H54 (cell line): ENCODE measurements at regions not wholly inside any gene's neighbourhood (a gene's known extent, or its start where the extent isn't known, plus 50 kb on each side); places are given as distances from the start of the nearest gene placed in this dataset.

ENCODE experiments used
- DNase-seq: peaks from one replicate; pipeline ENCODE4 v3.0.0; 2011; ENCODE audit warnings: low spot score, mixed read lengths; ENCODE audit not compliant: insufficient read length
- FAIRE-seq: peaks from 3 replicates; lab custom pipeline; 2011; peaks lifted over from hg19 to GRCh38; lab: Jason Lieb, UNC
- POLR2A ChIP-seq: IDR thresholded peaks from 2 replicates; pipeline ENCODE4 v1.6.1; 2011; ENCODE audit warnings: low read depth, mild to moderate bottlenecking, low read length

DNA sequence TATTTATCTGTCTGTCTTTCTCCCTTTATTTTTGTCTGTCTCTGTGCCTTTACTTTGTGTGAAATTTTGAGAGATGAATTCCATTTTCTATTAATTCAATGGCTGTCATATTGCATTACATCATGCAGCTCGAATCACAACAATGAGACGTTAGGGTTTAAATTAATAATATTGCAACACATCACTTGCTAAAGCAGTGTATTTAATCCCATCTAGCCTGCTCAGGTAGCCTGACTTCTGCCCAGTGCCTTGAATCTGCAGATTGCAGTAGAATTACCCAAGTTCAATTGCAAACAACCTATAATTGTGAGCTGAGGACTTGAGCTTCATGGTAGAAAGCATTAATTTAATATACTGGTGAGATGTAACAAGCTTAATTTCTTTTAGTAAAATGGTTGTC lies 235.7 kb upstream of the TSHZ2 start:
- FAIRE-seq (no peak), DNase-seq (no peak)
- TF ChIP-seq POLR2A = no peak

DNA sequence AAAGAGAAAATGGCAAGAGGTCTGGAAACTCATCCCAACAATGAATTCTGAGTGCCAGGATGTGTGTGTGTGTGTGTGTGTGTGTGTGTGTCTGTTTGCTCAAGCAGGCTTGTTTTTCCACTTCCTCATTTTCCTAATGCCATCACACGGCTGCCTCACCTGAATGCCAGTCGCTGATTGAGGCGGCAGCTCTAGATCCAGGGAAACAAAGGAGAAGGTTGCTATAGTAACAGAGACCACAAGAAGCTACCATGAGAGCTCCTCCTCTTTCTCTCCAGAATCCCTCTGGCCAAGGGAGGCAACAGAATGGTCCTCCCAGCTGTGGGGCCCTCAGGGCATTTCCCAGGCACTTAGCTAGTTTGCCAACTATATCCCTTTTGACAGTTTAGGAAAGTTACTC lies 241.1 kb upstream of the TSHZ2 start:
- DNase-seq (no peak), FAIRE-seq (no peak)
- no peak for TF ChIP-seq POLR2A

- FAIRE-seq (no peak), DNase-seq (no peak)
- TF ChIP-seq POLR2A = no peak
These were observed 244.3 kb upstream of the TSHZ2 start for GRCh38 chr20:52727740-52728456.

DNA sequence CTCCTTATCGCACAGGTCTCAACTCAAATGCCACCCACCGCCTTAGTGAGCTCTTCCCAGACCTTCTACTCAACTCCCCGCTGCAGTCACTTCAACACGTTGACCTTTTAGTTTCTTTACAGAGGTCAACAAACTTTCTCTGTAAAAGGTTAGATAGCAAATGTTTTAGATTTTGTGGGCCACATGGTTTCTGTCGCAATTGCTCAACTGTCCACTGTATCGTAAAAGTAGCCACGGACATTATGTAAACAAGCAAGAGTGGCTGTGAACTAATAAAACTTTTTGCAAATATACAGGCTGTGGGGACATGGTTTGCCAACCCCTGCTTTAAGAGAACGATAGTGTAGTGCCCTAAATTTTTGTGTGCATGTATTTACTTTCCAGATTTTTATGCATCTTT lies 247.6 kb upstream of the TSHZ2 start:
- DNase-seq = no peak
- no peak for FAIRE-seq
- no peak for TF ChIP-seq POLR2A

DNA sequence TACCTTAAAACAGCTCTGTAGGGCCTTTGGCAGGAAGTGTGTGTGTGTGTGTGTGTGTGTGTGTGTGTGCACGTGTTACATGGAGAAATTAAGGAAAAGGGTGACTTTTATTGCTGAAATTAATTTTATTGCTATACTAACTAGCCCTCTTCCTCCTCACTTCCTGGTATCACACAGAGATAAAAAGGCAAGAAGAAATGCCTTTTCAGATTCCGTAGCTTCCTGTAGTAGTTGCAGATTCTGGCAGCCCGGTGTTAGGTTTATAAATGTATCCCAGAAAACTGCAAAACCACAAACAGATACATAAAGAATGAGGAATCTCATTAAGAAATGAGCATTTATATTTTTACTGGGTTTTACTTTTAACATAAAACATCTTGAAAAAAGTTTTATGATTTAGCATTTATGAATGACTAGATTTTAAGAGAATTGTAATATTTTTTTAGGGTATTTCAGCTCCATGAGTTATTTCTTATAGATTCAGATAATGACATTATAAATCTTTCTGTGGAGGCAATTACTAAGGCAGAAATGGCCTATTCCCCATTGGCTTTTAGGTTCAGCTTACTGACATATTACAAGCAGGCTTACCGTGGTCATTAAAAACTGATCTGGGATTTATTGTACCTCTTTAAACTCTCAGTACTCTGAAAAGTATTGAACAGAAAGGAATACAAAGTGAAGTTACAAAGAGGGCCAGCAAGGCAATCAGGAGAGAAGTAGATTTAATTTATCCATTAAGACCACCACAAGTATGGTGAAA lies 249.1 kb upstream of the TSHZ2 start:
- DNase-seq (no peak), FAIRE-seq (no peak)
- no peak for TF ChIP-seq POLR2A

- no peak for FAIRE-seq
These were observed 264.0 kb upstream of the TSHZ2 start for GRCh38 chr20:52708137-52708536.

DNA sequence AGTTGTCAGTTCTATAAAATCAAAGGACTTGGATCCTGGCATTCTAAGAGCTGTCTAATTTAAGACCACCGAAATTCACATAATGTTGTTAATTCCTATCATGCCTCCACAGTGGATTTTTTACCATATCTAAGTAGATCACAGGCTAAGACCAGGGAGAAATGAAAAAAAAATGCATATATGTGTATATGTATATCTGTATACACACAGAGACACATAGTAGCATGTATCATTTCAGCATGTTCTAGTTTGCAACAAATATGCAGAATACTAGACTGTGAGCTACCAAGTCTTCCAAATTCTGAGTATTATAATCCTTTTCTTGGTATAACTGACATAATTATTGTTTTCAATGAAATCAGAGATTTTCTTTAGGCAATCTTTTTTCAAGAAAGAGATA lies 267.6 kb upstream of the TSHZ2 start:
- TF ChIP-seq POLR2A = no peak
- DNase-seq (no peak), FAIRE-seq (no peak)

More at GRCh38 chr20:52708137-52708536, 264.0 kb upstream of the TSHZ2 start:
- no peak for TF ChIP-seq POLR2A
- DNase-seq = no peak

DNA sequence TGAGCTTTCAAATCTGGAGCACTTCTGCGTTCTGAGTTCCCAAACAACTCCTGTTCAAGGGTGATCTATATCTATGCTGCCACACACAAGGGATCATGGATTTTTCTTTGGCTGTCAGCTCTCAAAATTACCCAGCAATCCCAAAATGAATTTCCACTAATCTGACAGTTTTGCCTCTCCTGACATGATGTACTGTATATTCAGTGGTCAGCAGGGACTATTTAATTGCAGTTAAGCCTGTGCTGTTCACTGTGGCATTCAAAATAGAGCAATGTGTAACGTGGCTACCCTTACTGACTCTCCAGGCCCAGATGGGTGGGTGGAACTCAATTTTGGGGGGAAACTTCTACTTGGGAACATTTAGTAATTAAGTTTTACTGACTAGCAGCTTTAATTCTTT lies 283.8 kb upstream of the TSHZ2 start:
- TF ChIP-seq POLR2A = no peak
- FAIRE-seq = no peak
- no peak for DNase-seq

- no peak for DNase-seq
- no peak for FAIRE-seq
- TF ChIP-seq POLR2A = no peak
These were observed 287.3 kb upstream of the TSHZ2 start for GRCh38 chr20:52684905-52685304.

DNA sequence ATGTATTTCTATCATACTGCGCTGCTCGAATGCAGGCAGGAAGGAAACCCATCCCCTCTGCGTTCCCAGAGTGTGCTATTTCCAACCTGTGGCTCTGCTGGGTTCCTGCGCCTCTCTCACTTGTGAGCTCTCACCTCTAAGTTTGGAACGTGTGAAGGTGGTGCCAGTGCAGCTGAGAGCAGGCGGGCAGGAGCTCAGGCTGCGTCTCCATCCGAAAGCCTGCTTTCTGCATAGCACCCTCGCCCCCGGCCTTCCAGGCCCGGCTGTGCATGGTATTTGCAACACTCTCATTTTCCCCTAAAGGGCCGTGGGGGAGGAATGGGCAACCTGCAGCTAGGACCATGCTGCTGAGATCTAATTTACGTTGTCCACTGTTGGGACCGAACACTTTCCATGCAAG lies 288.0 kb upstream of the TSHZ2 start:
- DNase-seq (no peak), FAIRE-seq (no peak)
- no peak for TF ChIP-seq POLR2A

GRCh38 chr20:52683761-52684160 lies 288.4 kb upstream of the TSHZ2 start:
- TF ChIP-seq POLR2A = no peak
- FAIRE-seq (no peak), DNase-seq (no peak)

DNA sequence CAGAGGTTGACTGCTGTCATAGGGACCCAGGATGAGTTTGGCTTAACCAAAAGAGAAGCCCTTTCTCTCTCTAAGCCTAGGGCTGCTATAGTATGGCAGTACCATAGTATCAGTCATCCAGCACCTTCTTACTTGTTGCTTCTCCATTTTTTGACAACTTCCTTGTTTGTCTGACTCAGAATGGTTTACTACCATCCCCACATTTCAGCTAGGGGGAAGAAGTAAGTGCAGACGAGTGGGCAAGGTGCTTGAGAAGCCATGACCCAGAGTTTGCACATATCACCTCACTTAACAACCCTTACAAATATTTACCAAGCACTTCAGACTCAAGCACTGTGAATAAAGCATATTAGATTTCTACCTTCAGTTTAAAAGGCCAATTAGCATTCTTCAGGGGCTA lies 289.9 kb upstream of the TSHZ2 start:
- DNase-seq (no peak), FAIRE-seq (no peak)
- TF ChIP-seq POLR2A = no peak

- no peak for FAIRE-seq
- no peak for DNase-seq
These were observed 290.9 kb upstream of the TSHZ2 start for GRCh38 chr20:52681288-52681687.

GRCh38 chr20:52677216-52677615 lies 294.9 kb upstream of the TSHZ2 start:
- no peak for DNase-seq
- FAIRE-seq = no peak
- no peak for TF ChIP-seq POLR2A

More at GRCh38 chr20:52681288-52681687, 290.9 kb upstream of the TSHZ2 start:
- TF ChIP-seq POLR2A = no peak
